ENCODE measurements at regions not wholly inside any gene's neighbourhood (a gene's known extent, or its start where the extent isn't known, plus 50 kb on each side); places are given as distances from the start of the nearest gene placed in this dataset.

DNA sequence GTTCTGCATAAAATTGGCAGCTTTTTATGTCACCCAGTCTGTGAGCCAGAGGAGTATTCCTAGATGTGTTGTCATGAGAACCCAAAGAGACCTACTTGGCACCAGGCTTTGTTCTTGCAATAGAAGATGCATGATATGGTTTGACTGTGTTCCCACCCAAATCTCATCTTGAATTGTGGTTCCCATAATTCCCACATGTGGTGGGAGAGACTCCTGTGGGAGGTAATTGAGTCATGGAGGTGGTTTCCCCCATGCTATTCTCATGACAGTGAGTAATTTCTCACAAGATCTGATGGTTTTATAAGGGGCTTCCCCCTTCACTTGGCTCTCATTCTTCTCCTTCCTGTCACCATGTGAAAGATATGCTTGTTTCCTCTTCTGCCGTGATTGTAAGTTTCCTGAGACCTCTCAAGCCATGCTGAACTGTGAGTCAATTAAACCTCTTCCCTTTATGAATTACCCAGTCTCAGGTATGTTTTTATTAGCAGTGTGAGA is 572.0 kb upstream of the ATP2B1 start:
- TF ChIP-seq, protein P1, sequence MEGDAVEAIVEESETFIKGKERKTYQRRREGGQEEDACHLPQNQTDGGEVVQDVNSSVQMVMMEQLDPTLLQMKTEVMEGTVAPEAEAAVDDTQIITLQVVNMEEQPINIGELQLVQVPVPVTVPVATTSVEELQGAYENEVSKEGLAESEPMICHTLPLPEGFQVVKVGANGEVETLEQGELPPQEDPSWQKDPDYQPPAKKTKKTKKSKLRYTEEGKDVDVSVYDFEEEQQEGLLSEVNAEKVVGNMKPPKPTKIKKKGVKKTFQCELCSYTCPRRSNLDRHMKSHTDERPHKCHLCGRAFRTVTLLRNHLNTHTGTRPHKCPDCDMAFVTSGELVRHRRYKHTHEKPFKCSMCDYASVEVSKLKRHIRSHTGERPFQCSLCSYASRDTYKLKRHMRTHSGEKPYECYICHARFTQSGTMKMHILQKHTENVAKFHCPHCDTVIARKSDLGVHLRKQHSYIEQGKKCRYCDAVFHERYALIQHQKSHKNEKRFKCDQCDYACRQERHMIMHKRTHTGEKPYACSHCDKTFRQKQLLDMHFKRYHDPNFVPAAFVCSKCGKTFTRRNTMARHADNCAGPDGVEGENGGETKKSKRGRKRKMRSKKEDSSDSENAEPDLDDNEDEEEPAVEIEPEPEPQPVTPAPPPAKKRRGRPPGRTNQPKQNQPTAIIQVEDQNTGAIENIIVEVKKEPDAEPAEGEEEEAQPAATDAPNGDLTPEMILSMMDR (IDR thresholded peaks at IDR 0.05; ENCODE audit: low read depth, low read length): no peak
- TF ChIP-seq EZH2phosphoT487 (IDR thresholded peaks at IDR 0.05; ENCODE audit: low read depth): no peak
